ENCODE measurements at regions not wholly inside any gene's neighbourhood (a gene's known extent, or its start where the extent isn't known, plus 50 kb on each side); places are given as distances from the start of the nearest gene placed in this dataset.

DNA sequence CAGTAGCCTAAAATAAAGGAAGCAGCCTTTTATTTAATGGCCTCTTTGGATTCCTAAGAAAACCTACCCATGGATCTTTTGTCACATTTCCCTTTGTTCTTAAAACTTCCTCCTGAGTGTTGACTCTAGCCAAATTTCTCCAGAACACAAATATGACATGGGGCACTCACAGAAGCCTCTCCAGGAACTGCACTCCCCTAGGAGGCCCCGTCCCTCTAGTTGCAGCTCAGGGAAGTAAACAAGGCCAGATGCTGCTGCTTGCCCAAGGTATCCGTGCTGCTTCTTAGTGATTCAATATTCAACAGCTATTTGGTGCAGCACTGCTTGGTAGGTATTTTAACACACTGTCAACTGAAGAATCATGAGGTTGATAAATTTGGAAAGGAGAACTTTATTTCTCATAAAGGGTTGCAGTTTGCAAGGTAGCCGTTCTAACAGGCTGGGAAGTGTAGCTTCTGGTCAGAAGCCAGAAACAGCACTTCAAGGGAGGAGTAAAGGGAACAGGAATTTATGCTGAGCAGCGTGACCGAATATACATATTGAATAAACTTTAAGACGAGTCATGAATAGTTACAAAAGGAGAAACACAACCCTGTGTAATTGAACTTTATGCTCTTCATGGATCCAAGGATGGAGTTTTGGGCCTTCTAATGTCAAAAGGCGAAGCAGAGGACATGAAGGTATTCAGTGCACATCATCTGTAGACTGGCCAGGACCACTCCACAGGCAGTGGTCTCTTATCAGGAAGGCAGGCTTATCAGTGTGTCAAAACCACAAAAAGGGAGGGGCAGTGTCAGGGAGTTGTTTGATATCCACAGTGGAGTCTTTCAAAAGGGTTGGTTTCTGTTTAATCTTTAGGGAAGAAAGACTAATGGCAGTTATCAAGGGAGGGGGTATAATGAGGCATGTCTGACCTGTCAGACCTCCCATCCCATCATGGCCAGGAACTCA is 63.3 kb downstream of the CD24 start:
- no peak overlapping the region for H3K4me3 ChIP-seq
- no peaks in the 10 kb centered on the region for H3K36me3 ChIP-seq
- no peaks in the 10 kb centered on the region for H3K4me1 ChIP-seq (ENCODE audit: control insufficient read depth in 1 of 2, low read depth in 2 of 2)
- H3K9me3 ChIP-seq = no peaks in the 10 kb centered on the region
- no peak overlapping the region for H3K27ac ChIP-seq
- no peaks in the 10 kb centered on the region for H3K27me3 ChIP-seq (replicated peaks; ENCODE audit: insufficient read depth)
- no peak for ATAC-seq (ENCODE audit: insufficient number of reproducible peaks, low FRiP score, low read depth)
- TF ChIP-seq, protein P1, sequence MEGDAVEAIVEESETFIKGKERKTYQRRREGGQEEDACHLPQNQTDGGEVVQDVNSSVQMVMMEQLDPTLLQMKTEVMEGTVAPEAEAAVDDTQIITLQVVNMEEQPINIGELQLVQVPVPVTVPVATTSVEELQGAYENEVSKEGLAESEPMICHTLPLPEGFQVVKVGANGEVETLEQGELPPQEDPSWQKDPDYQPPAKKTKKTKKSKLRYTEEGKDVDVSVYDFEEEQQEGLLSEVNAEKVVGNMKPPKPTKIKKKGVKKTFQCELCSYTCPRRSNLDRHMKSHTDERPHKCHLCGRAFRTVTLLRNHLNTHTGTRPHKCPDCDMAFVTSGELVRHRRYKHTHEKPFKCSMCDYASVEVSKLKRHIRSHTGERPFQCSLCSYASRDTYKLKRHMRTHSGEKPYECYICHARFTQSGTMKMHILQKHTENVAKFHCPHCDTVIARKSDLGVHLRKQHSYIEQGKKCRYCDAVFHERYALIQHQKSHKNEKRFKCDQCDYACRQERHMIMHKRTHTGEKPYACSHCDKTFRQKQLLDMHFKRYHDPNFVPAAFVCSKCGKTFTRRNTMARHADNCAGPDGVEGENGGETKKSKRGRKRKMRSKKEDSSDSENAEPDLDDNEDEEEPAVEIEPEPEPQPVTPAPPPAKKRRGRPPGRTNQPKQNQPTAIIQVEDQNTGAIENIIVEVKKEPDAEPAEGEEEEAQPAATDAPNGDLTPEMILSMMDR (IDR thresholded peaks at IDR 0.05) = no peak
- no peak for DNase-seq (ENCODE audit: low spot score)

DNA sequence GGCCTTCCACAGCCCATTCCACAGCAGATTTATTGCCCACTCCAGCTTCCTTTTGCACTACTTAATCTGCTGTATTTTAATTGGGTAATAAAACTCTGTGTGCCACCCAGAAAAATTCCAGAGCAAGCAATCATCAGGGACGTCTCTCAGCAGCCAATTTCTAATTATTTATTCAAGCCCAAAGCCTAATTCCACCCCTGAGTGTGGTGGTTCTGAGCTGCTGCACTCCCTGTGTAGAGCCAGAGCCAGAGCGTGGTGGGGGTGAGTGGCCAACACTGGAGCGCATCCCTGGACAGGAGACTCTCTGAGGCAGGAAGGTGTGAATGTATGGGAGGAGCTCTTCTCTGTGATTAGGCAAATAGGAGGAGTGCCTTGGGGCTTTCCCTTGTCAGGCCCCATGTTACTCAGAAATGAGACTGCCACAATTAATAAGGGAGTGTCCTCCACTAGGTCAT is 66.1 kb downstream of the CD24 start:
- Histone ChIP-seq H3K27me3 (replicated peaks; ENCODE audit: insufficient read depth) (no peaks in the 10 kb centered on the region), H3K4me3 (no peak overlapping the region), H3K36me3 (no peaks in the 10 kb centered on the region), H3K27ac (no peak overlapping the region), H3K4me1 (ENCODE audit: control insufficient read depth in 1 of 2, low read depth in 2 of 2) (no peaks in the 10 kb centered on the region), H3K9me3 (no peaks in the 10 kb centered on the region)
- TF ChIP-seq, protein P1 (IDR thresholded peaks at IDR 0.05) = no peak
- ATAC-seq (ENCODE audit: insufficient number of reproducible peaks, low FRiP score, low read depth) (no peak), DNase-seq (ENCODE audit: low spot score) (no peak)

DNA sequence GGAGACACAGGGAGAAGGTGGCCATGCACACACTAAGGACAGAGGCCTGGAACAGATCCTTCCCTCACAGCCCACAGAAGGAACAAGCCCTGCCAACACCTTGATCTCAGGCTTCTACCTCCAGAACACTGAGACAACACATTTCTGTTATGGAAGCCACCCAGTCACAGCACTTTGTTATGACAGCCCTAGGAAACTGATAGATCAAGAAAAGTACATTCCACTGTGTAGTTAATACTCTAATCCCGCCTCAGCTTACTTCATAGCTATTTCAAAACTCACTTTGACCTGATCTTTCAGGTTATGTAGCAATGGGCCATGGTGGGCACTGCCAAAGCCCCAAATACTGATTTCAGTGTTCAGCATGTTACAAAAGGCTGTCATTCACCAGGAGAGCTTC is 66.8 kb downstream of the CD24 start:
- no peak for DNase-seq (ENCODE audit: low spot score)
- no peak for ATAC-seq (ENCODE audit: insufficient number of reproducible peaks, low FRiP score, low read depth)
- Histone ChIP-seq H3K36me3 (no peaks in the 10 kb centered on the region), H3K4me1 (ENCODE audit: control insufficient read depth in 1 of 2, low read depth in 2 of 2) (no peaks in the 10 kb centered on the region), H3K27ac (no peak overlapping the region), H3K9me3 (no peaks in the 10 kb centered on the region), H3K4me3 (no peak overlapping the region), H3K27me3 (replicated peaks; ENCODE audit: insufficient read depth) (no peaks in the 10 kb centered on the region)
- TF ChIP-seq, protein P1 (IDR thresholded peaks at IDR 0.05) = no peak

DNA sequence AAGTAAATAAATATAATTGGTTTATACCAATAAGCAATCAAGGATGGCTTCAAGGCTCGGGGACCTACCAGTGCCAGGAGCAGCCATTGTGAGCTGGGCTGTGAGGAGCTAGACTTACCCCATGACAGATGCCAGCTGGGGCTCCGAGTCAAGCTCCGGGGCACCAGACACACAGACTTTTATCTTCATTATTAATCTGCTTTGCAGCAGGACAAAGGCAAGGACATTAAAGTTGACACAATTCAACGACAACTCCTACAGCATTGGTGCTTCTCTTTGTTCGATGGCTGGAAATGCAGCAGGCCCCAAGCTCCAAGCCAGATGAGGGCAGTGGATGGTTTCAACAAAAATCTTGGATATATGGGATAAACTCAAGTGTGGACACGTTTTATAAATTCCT is 68.3 kb downstream of the CD24 start:
- no peak overlapping the region for H3K27ac ChIP-seq
- TF ChIP-seq, protein P1 (IDR thresholded peaks at IDR 0.05) = no peak
- no peak overlapping the region for H3K4me3 ChIP-seq
- no peaks in the 10 kb centered on the region for H3K27me3 ChIP-seq (replicated peaks; ENCODE audit: insufficient read depth)
- no peak for DNase-seq (ENCODE audit: low spot score)
- H3K36me3 ChIP-seq = no peaks in the 10 kb centered on the region
- ATAC-seq (ENCODE audit: insufficient number of reproducible peaks, low FRiP score, low read depth) = no peak
- H3K9me3 ChIP-seq = peaks cover 7% of the 10 kb centered on the region
- H3K4me1 ChIP-seq (ENCODE audit: control insufficient read depth in 1 of 2, low read depth in 2 of 2) = no peaks in the 10 kb centered on the region

DNA sequence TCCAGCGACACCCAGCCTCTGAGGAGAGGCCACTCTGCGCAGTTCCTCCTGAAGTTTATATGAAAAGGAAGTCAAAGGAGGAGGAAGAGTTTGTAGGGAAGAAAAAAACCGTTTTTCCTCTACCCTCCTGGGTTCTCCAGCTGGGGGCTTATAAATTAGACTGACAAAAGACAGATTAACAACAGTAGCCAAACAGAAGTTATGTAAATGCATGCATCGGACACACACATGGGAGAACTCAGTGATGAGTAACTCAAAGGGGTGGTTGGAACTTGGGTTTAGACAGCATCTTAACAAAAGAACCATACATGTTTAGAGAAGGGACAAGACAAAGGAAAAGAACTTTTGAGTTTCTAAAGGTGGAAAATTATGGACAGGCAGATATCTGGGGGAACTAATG is 71.2 kb downstream of the CD24 start:
- Histone ChIP-seq H3K4me1 (ENCODE audit: control insufficient read depth in 1 of 2, low read depth in 2 of 2) (no peaks in the 10 kb centered on the region), H3K9me3 (peaks cover 11% of the 10 kb centered on the region), H3K27ac (no peak overlapping the region), H3K36me3 (no peaks in the 10 kb centered on the region), H3K27me3 (replicated peaks; ENCODE audit: insufficient read depth) (no peaks in the 10 kb centered on the region), H3K4me3 (no peak overlapping the region)
- DNase-seq (ENCODE audit: low spot score) (no peak), ATAC-seq (ENCODE audit: insufficient number of reproducible peaks, low FRiP score, low read depth) (no peak)
- TF ChIP-seq, protein P1 (IDR thresholded peaks at IDR 0.05) = no peak
